GM06990 (cell line): ENCODE measurements at regions not wholly inside any gene's neighbourhood (a gene's known extent, or its start where the extent isn't known, plus 50 kb on each side); places are given as distances from the start of the nearest gene placed in this dataset.

ENCODE experiments used
- DNase-seq: peaks from one replicate; pipeline ENCODE4 v3.0.0-alpha.2; 2011; ENCODE audit not compliant: insufficient read length; ENCODE audit errors: extremely low read depth
- H3K27me3 ChIP-seq: replicated peaks from 2 replicates; pipeline ENCODE4 v1.6.0; 2011; ENCODE audit warnings: low read length; ENCODE audit not compliant: control insufficient read depth, insufficient read depth
- H3K36me3 ChIP-seq: 2 replicates; pipeline ENCODE4 v1.5.1; 2011; ENCODE audit warnings: low read length; ENCODE audit not compliant: control insufficient read depth, insufficient read depth
- H3K4me3 ChIP-seq: replicated peaks from 2 replicates; pipeline ENCODE4 v1.5.1; 2011; ENCODE audit warnings: low read depth, mild to moderate bottlenecking, control low read depth, low read length
- CTCF ChIP-seq: IDR thresholded peaks from 2 replicates; pipeline ENCODE4 v1.5.1; 2011; ENCODE audit warnings: low read length, control low read depth, mild to moderate bottlenecking, inconsistent platforms; ENCODE audit not compliant: insufficient read depth, poor library complexity, severe bottlenecking

GRCh38 chr6:71029555-71029954 lies 72.7 kb upstream of the B3GAT2 start:
- no peak for DNase-seq
- no peak for TF ChIP-seq CTCF
- H3K27me3 ChIP-seq = no peaks in the 10 kb centered on the region

GRCh38 chr6:71031912-71032311 lies 75.1 kb upstream of the B3GAT2 start:
- no peaks in the 10 kb centered on the region for H3K27me3 ChIP-seq
- TF ChIP-seq CTCF = no peak
- H3K4me3 ChIP-seq = no peak overlapping the region
- DNase-seq = no peak
- no peaks in the 10 kb centered on the region for H3K36me3 ChIP-seq

More at GRCh38 chr6:71029555-71029954, 72.7 kb upstream of the B3GAT2 start:
- H3K36me3 ChIP-seq = no peaks in the 10 kb centered on the region
- H3K4me3 ChIP-seq = no peak overlapping the region

- H3K4me3 ChIP-seq = no peak overlapping the region
These were observed 76.3 kb upstream of the B3GAT2 start for GRCh38 chr6:71033171-71033570.

GRCh38 chr6:71033890-71034289 lies 77.0 kb upstream of the B3GAT2 start:
- DNase-seq = no peak
- no peak for TF ChIP-seq CTCF
- no peaks in the 10 kb centered on the region for H3K27me3 ChIP-seq
- no peak overlapping the region for H3K4me3 ChIP-seq
- H3K36me3 ChIP-seq = no peaks in the 10 kb centered on the region

More at GRCh38 chr6:71033171-71033570, 76.3 kb upstream of the B3GAT2 start:
- Histone ChIP-seq H3K27me3 (no peaks in the 10 kb centered on the region), H3K36me3 (no peaks in the 10 kb centered on the region)
- TF ChIP-seq CTCF = no peak
- no peak for DNase-seq

GRCh38 chr6:71034563-71035345 lies 77.9 kb upstream of the B3GAT2 start:
- TF ChIP-seq CTCF = no peak
- DNase-seq = no peak
- no peak overlapping the region for H3K4me3 ChIP-seq
- H3K27me3 ChIP-seq = no peaks in the 10 kb centered on the region
- H3K36me3 ChIP-seq = no peaks in the 10 kb centered on the region
